ENCODE measurements at regions not wholly inside any gene's neighbourhood (a gene's known extent, or its start where the extent isn't known, plus 50 kb on each side); places are given as distances from the start of the nearest gene placed in this dataset.

DNA sequence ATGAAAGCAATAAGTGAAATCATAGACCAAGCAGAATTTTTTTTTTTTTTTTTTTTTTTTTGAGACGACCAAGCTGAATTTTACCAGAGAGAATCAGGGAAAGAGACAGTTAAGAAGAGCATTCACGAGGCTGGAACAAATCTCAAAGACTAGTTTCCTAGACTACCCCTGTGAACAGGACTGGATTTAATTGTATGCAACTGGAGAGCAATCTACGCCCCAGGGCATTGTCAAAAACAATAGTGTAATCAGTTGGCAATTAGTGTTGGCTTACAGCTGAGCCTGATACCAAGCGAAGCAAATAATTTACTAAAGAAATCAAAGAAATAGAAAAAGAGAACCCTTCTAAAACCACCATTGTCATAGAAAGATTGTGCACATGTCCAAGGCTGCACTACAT lies 232.9 kb upstream of the CPNE8 start:
- TF ChIP-seq ZNF248 (tag by site-specific recombination; IDR thresholded peaks at IDR 0.05) (no peak), YY1 (tag by site-specific recombination; IDR thresholded peaks at IDR 0.05) (no peak), SALL2 (tag by site-specific recombination; IDR thresholded peaks at IDR 0.05; ENCODE audit: borderline replicate concordance) (no peak), ZNF670 (tag by site-specific recombination; IDR thresholded peaks at IDR 0.05; ENCODE audit: low read depth) (no peak), ZNF274 (IDR thresholded peaks at IDR 0.05; ENCODE audit: low read length) (no peak), ZNF274 (tag by site-specific recombination; IDR thresholded peaks at IDR 0.05; ENCODE audit: borderline replicate concordance) (no peak), ZNF792 (tag by site-specific recombination; IDR thresholded peaks at IDR 0.05) (no peak), ZNF529 (tag by site-specific recombination; IDR thresholded peaks at IDR 0.05; ENCODE audit: insufficient replicate concordance) (no peak), ZNF146 (tag by site-specific recombination; IDR thresholded peaks at IDR 0.05) (no peak), ZNF350 (tag by site-specific recombination; IDR thresholded peaks at IDR 0.05) (no peak), ZNF391 (tag by site-specific recombination; IDR thresholded peaks at IDR 0.05; ENCODE audit: borderline replicate concordance, low read depth) (no peak)
- TF ChIP-seq, protein P1, sequence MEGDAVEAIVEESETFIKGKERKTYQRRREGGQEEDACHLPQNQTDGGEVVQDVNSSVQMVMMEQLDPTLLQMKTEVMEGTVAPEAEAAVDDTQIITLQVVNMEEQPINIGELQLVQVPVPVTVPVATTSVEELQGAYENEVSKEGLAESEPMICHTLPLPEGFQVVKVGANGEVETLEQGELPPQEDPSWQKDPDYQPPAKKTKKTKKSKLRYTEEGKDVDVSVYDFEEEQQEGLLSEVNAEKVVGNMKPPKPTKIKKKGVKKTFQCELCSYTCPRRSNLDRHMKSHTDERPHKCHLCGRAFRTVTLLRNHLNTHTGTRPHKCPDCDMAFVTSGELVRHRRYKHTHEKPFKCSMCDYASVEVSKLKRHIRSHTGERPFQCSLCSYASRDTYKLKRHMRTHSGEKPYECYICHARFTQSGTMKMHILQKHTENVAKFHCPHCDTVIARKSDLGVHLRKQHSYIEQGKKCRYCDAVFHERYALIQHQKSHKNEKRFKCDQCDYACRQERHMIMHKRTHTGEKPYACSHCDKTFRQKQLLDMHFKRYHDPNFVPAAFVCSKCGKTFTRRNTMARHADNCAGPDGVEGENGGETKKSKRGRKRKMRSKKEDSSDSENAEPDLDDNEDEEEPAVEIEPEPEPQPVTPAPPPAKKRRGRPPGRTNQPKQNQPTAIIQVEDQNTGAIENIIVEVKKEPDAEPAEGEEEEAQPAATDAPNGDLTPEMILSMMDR (tag by site-specific recombination; IDR thresholded peaks at IDR 0.05): no peak
- TF ChIP-seq, protein P2, sequence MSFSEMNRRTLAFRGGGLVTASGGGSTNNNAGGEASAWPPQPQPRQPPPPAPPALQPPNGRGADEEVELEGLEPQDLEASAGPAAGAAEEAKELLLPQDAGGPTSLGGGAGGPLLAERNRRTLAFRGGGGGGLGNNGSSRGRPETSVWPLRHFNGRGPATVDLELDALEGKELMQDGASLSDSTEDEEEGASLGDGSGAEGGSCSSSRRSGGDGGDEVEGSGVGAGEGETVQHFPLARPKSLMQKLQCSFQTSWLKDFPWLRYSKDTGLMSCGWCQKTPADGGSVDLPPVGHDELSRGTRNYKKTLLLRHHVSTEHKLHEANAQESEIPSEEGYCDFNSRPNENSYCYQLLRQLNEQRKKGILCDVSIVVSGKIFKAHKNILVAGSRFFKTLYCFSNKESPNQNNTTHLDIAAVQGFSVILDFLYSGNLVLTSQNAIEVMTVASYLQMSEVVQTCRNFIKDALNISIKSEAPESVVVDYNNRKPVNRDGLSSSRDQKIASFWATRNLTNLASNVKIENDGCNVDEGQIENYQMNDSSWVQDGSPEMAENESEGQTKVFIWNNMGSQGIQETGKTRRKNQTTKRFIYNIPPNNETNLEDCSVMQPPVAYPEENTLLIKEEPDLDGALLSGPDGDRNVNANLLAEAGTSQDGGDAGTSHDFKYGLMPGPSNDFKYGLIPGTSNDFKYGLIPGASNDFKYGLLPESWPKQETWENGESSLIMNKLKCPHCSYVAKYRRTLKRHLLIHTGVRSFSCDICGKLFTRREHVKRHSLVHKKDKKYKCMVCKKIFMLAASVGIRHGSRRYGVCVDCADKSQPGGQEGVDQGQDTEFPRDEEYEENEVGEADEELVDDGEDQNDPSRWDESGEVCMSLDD (tag by site-specific recombination; IDR thresholded peaks at IDR 0.05): no peak
- TF ChIP-seq, protein P3, sequence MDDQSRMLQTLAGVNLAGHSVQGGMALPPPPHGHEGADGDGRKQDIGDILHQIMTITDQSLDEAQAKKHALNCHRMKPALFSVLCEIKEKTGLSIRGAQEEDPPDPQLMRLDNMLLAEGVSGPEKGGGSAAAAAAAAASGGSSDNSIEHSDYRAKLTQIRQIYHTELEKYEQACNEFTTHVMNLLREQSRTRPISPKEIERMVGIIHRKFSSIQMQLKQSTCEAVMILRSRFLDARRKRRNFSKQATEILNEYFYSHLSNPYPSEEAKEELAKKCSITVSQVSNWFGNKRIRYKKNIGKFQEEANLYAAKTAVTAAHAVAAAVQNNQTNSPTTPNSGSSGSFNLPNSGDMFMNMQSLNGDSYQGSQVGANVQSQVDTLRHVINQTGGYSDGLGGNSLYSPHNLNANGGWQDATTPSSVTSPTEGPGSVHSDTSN (CRISPR knock-in tag; IDR thresholded peaks at IDR 0.05): no peak
- TF ChIP-seq, protein P4, sequence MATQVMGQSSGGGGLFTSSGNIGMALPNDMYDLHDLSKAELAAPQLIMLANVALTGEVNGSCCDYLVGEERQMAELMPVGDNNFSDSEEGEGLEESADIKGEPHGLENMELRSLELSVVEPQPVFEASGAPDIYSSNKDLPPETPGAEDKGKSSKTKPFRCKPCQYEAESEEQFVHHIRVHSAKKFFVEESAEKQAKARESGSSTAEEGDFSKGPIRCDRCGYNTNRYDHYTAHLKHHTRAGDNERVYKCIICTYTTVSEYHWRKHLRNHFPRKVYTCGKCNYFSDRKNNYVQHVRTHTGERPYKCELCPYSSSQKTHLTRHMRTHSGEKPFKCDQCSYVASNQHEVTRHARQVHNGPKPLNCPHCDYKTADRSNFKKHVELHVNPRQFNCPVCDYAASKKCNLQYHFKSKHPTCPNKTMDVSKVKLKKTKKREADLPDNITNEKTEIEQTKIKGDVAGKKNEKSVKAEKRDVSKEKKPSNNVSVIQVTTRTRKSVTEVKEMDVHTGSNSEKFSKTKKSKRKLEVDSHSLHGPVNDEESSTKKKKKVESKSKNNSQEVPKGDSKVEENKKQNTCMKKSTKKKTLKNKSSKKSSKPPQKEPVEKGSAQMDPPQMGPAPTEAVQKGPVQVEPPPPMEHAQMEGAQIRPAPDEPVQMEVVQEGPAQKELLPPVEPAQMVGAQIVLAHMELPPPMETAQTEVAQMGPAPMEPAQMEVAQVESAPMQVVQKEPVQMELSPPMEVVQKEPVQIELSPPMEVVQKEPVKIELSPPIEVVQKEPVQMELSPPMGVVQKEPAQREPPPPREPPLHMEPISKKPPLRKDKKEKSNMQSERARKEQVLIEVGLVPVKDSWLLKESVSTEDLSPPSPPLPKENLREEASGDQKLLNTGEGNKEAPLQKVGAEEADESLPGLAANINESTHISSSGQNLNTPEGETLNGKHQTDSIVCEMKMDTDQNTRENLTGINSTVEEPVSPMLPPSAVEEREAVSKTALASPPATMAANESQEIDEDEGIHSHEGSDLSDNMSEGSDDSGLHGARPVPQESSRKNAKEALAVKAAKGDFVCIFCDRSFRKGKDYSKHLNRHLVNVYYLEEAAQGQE (tag by site-specific recombination; IDR thresholded peaks at IDR 0.05): no peak

All from HEK293 (cell line).